Muscle of leg (tissue), 3 donors: ENCODE measurements at regions not wholly inside any gene's neighbourhood (a gene's known extent, or its start where the extent isn't known, plus 50 kb on each side); places are given as distances from the start of the nearest gene placed in this dataset.

Source experiments
- DNase-seq: peaks from one replicate; pipeline ENCODE4 v3.0.0; 2013
- H3K27ac ChIP-seq: one replicate; pipeline ENCODE4 v1.5.1; 2013; ENCODE audit warnings: mild to moderate bottlenecking, low read length, control low read depth
- H3K27me3 ChIP-seq: one replicate; pipeline ENCODE4 v1.6.1; 2013; ENCODE audit warnings: low read length; ENCODE audit not compliant: control insufficient read depth, insufficient read depth
- H3K36me3 ChIP-seq: one replicate; pipeline ENCODE4 v1.6.1; 2013; ENCODE audit warnings: low read length; ENCODE audit not compliant: control insufficient read depth, insufficient read depth
- H3K4me1 ChIP-seq: one replicate; pipeline ENCODE4 v1.6.1; 2013; ENCODE audit warnings: low read length; ENCODE audit not compliant: control insufficient read depth, insufficient read depth
- H3K4me3 ChIP-seq: one replicate; pipeline ENCODE4 v1.5.1; 2013; ENCODE audit warnings: low read length, control low read depth
- H3K9me3 ChIP-seq: replicated peaks from 2 replicates; pipeline ENCODE4 v1.6.1; 2013; ENCODE audit warnings: low read depth, low read length; ENCODE audit not compliant: control insufficient read depth
- WGBS: methylation state at CpG from one replicate; pipeline ENCODE4 v1.1.5; 2013; ENCODE audit warnings: missing lambda C conversion rate; ENCODE audit not compliant: insufficient coverage; 5-methylcytosine and 5-hydroxymethylcytosine counted together

- Histone ChIP-seq H3K9me3 (no peaks in the 10 kb centered on the region), H3K4me1 (peaks cover 54% of the 10 kb centered on the region), H3K27me3 (peaks cover 22% of the 10 kb centered on the region), H3K4me3 (no peak overlapping the region), H3K27ac (no peak overlapping the region), H3K36me3 (no peaks in the 10 kb centered on the region)
- WGBS, result 50% methylated on average over 14 of the region's 17 CpGs
- peak; percentile 47 for DNase-seq
Observed at GRCh38 chr15:70156671-70157271, 59.1 kb upstream of the TLE3 start.

- H3K4me3 ChIP-seq, result no peak overlapping the region
- no peaks in the 10 kb centered on the region for H3K9me3 ChIP-seq
- DNase-seq, result no peak
- peaks cover 19% of the 10 kb centered on the region for H3K27me3 ChIP-seq
- H3K36me3 ChIP-seq, result no peaks in the 10 kb centered on the region
- peaks cover 49% of the 10 kb centered on the region for H3K4me1 ChIP-seq
- WGBS, result 78% methylated on average over 8 of the region's 12 CpGs
- no peak overlapping the region for H3K27ac ChIP-seq
Observed at GRCh38 chr15:70154718-70155347, 57.1 kb upstream of the TLE3 start.

- WGBS, result 39% methylated on average over 12 of the region's 27 CpGs
- no peaks in the 10 kb centered on the region for H3K36me3 ChIP-seq
- DNase-seq, result peak; percentile 47
- no peak overlapping the region for H3K27ac ChIP-seq
- H3K4me1 ChIP-seq, result peaks cover 44% of the 10 kb centered on the region
- H3K4me3 ChIP-seq, result no peak overlapping the region
- peaks cover 15% of the 10 kb centered on the region for H3K27me3 ChIP-seq
- no peaks in the 10 kb centered on the region for H3K9me3 ChIP-seq
Observed at GRCh38 chr15:70153921-70154717, 56.4 kb upstream of the TLE3 start.

GRCh38 chr15:70152070-70152480, 54.4 kb upstream of the TLE3 start:
- DNase-seq, result peak; percentile 42

GRCh38 chr15:70151462-70151861, 53.7 kb upstream of the TLE3 start:
- H3K27me3 ChIP-seq, result peaks cover 13% of the 10 kb centered on the region
- H3K4me3 ChIP-seq, result no peak overlapping the region
- 75% methylated on average over 1 of the region's 4 CpGs for WGBS
- no peaks in the 10 kb centered on the region for H3K9me3 ChIP-seq
- peaks cover 48% of the 10 kb centered on the region for H3K4me1 ChIP-seq
- H3K27ac ChIP-seq, result no peak overlapping the region
- no peak for DNase-seq
- no peaks in the 10 kb centered on the region for H3K36me3 ChIP-seq

More at GRCh38 chr15:70152070-70152480, 54.4 kb upstream of the TLE3 start:
- 71% methylated on average over 1 of the region's 3 CpGs for WGBS
- Histone ChIP-seq H3K27ac (no peak overlapping the region), H3K9me3 (no peaks in the 10 kb centered on the region), H3K27me3 (peaks cover 13% of the 10 kb centered on the region), H3K4me3 (no peak overlapping the region), H3K4me1 (peaks cover 53% of the 10 kb centered on the region), H3K36me3 (no peaks in the 10 kb centered on the region)

GRCh38 chr15:70151003-70151402, 53.3 kb upstream of the TLE3 start:
- Histone ChIP-seq H3K27ac (no peak overlapping the region), H3K4me1 (peaks cover 43% of the 10 kb centered on the region), H3K9me3 (no peaks in the 10 kb centered on the region), H3K4me3 (no peak overlapping the region), H3K36me3 (no peaks in the 10 kb centered on the region), H3K27me3 (peaks cover 11% of the 10 kb centered on the region)
- DNase-seq, result no peak
- no CpG with 5 or more reads among the region's 2 CpGs for WGBS

GRCh38 chr15:70150405-70150747, 52.7 kb upstream of the TLE3 start:
- H3K27ac ChIP-seq, result no peak overlapping the region
- H3K9me3 ChIP-seq, result no peaks in the 10 kb centered on the region
- no peak overlapping the region for H3K4me3 ChIP-seq
- H3K4me1 ChIP-seq, result peaks cover 40% of the 10 kb centered on the region
- H3K27me3 ChIP-seq, result peaks cover 6% of the 10 kb centered on the region
- no peak for DNase-seq
- no peaks in the 10 kb centered on the region for H3K36me3 ChIP-seq

- WGBS, result 66% methylated on average over 2 of the region's 4 CpGs
Observed at GRCh38 chr15:70149667-70150404, 52.1 kb upstream of the TLE3 start.

GRCh38 chr15:70147778-70148177, 50.1 kb upstream of the TLE3 start:
- H3K4me1 ChIP-seq, result peaks cover 30% of the 10 kb centered on the region
- no peak overlapping the region for H3K4me3 ChIP-seq
- no peak overlapping the region for H3K27ac ChIP-seq
- H3K9me3 ChIP-seq, result no peaks in the 10 kb centered on the region
- 80% methylated on average over 1 of the region's 4 CpGs for WGBS
- H3K27me3 ChIP-seq, result peaks cover 7% of the 10 kb centered on the region
- DNase-seq, result no peak
- no peaks in the 10 kb centered on the region for H3K36me3 ChIP-seq

More at GRCh38 chr15:70149667-70150404, 52.1 kb upstream of the TLE3 start:
- Histone ChIP-seq H3K4me1 (peaks cover 37% of the 10 kb centered on the region), H3K27ac (no peak overlapping the region), H3K27me3 (peaks cover 4% of the 10 kb centered on the region), H3K4me3 (no peak overlapping the region), H3K36me3 (no peaks in the 10 kb centered on the region), H3K9me3 (no peaks in the 10 kb centered on the region)
- no peak for DNase-seq
